Heart left ventricle (tissue), 16 donors: ENCODE measurements at regions not wholly inside any gene's neighbourhood (a gene's known extent, or its start where the extent isn't known, plus 50 kb on each side); places are given as distances from the start of the nearest gene placed in this dataset.

Source experiments
- ATAC-seq, 4 donors: fragments of 200-7000 bp; cut with Tn5 transposase; one replicate each; pipeline ENCODE4 v1.9.1; 2020 to 2022; ENCODE audit warnings: moderate library complexity in 4 of 4, mild to moderate bottlenecking in 3 of 4, moderate number of reproducible peaks in 1 of 4
- DNase-seq, 5 donors: peaks; one replicate each; pipeline ENCODE4 v3.0.0-alpha.2; 2020
- H3K27ac ChIP-seq, 12 donors: fragments of 200-600 bp; sonication (generic) in 4 of 12; one replicate each; pipeline versions ENCODE4 v1.5.0 to v1.8.0; 2016 to 2022; ENCODE audit warnings: mild to moderate bottlenecking in 2 of 12
- H3K27me3 ChIP-seq, 9 donors: fragments of 200-600 bp; sonication (generic) in 2 of 9; one replicate each; pipeline versions ENCODE4 v1.5.1 to v1.8.0; 2016 to 2022; ENCODE audit warnings: mild to moderate bottlenecking in 3 of 9
- H3K36me3 ChIP-seq, 9 donors: fragments of 200-600 bp; sonication (generic) in 2 of 9; one replicate each; pipeline versions ENCODE4 v1.5.0 to v1.8.0; 2018 to 2022; ENCODE audit warnings: mild to moderate bottlenecking in 2 of 9
- H3K4me1 ChIP-seq, 12 donors: fragments of 200-600 bp; sonication (generic) in 4 of 12; one replicate each; pipeline versions ENCODE4 v1.5.0 to v1.8.0; 2016 to 2022; ENCODE audit warnings: mild to moderate bottlenecking in 3 of 12
- H3K4me3 ChIP-seq, 12 donors: fragments of 200-600 bp; sonication (generic) in 4 of 12; one replicate each; pipeline versions ENCODE4 v1.5.0 to v1.8.0; 2017 to 2022; ENCODE audit warnings: mild to moderate bottlenecking in 9 of 12, moderate library complexity in 4 of 12
- H3K9me3 ChIP-seq, 12 donors: fragments of 200-600 bp; sonication (generic) in 4 of 12; one replicate each; pipeline versions ENCODE4 v1.5.0 to v1.8.0; 2016 to 2022; ENCODE audit warnings: mild to moderate bottlenecking in 1 of 12
- POLR2A ChIP-seq, 2 donors: fragments of 450-650 bp; IDR thresholded peaks; one replicate each; pipeline ENCODE4 v1.6.1; 2017; ENCODE audit warnings: antibody characterized with exemption in 2 of 2, mild to moderate bottlenecking in 2 of 2, moderate library complexity in 2 of 2
- WGBS, 4 donors: extraction: QIAGEN DNeasy Blood & Tissue Kit in 2 of 4; methylation state at CpG; one replicate each; pipeline versions ENCODE4 v1.1.5 to v1.1.7; 2013 to 2018; 5-methylcytosine and 5-hydroxymethylcytosine counted together
- intact Hi-C, 10 donors: fragments of 100-400 bp; cut with DNase I; formaldehyde crosslinking; loops; one replicate each; pipeline versions ENCODE4 v1.11.1 to v1.14.2; 2022
- TF ChIP-seq, protein P1 (sequence below), 12 donors: fragments of 200-600 bp; sonication (generic) in 4 of 12; IDR thresholded peaks; one replicate each; pipeline versions ENCODE4 v1.5.0 to v1.8.0; 2018 to 2022; ENCODE audit warnings: antibody characterized with exemption in 12 of 12, mild to moderate bottlenecking in 5 of 12
- donor health status: ischemic (EF 13 %, LVEDD 7.1; RV severe dilation, severe dysfunction).
- donor health status: healthy with polysubstance abuse.
- donor health status: DM: no; HTN: yes; CAD: no.
- donor health status: DM: no; HTN: no; CAD: no.
- donor health status: ischemic (EF 25% LVEDD 6.9; RV normal size, moderate dysfunction).
- donor health status: ischemic (EF 25% LVEDD 5.7; RV mildly dilated, moderate dysfunction).
- donor health status: healthy.
- donor health status: DM: yes; HTN: yes; CAD: no.
- donor health status: ischemic (EF 35%, LVEDD 5.7; RV mildly dilated, moderate dysfunction).
- donor health status: nonischemic (EF 11% LVEDD 7.7; RV severe dilation, severe dysfunction).
- donor health status: DM: yes; HTN: yes; CAD: no.
- donor health status: PGD.
- donor health status: ischemic (EF 29% LVEDD 5.4; RV normal size, mild dysfunction).
- donor health status: nonischemic (EF 23%, LVEDD 6.1; RV moderate dilation, normal function).

DNA sequence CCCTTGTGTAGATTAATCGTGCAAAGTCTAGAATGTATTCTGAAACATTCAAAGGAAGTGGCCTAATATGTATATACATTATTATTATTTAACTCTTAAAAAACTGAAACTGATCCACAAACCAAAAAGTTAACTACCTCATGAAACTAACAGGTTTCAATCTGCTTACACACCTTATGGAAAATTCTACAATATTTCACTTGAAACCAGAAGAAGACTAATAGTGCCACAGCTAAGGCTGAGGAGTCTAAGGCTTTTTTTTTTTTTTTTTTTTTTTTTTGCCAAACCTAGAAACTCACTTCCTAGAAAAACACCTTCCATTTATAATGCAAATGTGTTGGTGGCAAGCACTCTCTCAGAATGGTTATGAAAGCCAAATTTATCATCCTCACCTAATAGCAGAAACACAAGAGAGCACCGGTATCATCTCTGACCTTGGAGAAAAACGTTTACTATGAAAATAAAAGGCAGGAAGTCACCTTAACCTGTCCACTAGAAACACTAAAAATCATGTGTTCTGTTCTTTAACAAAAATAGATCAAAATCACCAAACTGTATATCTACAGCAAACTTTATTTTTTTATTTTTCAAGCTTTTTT lies 586.1 kb downstream of the FRK start:
- no peaks in the 10 kb centered on the region for H3K36me3 ChIP-seq
- WGBS, 4 donors = 55 to 69% (median 64%) methylated on average over 3 of the region's 3 CpGs
- no peak overlapping the region for H3K27ac ChIP-seq
- DNase-seq (no peak), ATAC-seq (no peak)
- H3K4me3 ChIP-seq = no peak overlapping the region
- intact Hi-C loops = no loop called here
- H3K4me1 ChIP-seq = no peaks in the 10 kb centered on the region
- peaks cover 0 to 9% (median 0%) of the 10 kb centered on the region in 12 donors for H3K9me3 ChIP-seq
- H3K27me3 ChIP-seq = no peaks in the 10 kb centered on the region
- TF ChIP-seq, protein P1, sequence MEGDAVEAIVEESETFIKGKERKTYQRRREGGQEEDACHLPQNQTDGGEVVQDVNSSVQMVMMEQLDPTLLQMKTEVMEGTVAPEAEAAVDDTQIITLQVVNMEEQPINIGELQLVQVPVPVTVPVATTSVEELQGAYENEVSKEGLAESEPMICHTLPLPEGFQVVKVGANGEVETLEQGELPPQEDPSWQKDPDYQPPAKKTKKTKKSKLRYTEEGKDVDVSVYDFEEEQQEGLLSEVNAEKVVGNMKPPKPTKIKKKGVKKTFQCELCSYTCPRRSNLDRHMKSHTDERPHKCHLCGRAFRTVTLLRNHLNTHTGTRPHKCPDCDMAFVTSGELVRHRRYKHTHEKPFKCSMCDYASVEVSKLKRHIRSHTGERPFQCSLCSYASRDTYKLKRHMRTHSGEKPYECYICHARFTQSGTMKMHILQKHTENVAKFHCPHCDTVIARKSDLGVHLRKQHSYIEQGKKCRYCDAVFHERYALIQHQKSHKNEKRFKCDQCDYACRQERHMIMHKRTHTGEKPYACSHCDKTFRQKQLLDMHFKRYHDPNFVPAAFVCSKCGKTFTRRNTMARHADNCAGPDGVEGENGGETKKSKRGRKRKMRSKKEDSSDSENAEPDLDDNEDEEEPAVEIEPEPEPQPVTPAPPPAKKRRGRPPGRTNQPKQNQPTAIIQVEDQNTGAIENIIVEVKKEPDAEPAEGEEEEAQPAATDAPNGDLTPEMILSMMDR (IDR thresholded peaks at IDR 0.05) = no peak
- TF ChIP-seq POLR2A (IDR thresholded peaks at IDR 0.05) = no peak

DNA sequence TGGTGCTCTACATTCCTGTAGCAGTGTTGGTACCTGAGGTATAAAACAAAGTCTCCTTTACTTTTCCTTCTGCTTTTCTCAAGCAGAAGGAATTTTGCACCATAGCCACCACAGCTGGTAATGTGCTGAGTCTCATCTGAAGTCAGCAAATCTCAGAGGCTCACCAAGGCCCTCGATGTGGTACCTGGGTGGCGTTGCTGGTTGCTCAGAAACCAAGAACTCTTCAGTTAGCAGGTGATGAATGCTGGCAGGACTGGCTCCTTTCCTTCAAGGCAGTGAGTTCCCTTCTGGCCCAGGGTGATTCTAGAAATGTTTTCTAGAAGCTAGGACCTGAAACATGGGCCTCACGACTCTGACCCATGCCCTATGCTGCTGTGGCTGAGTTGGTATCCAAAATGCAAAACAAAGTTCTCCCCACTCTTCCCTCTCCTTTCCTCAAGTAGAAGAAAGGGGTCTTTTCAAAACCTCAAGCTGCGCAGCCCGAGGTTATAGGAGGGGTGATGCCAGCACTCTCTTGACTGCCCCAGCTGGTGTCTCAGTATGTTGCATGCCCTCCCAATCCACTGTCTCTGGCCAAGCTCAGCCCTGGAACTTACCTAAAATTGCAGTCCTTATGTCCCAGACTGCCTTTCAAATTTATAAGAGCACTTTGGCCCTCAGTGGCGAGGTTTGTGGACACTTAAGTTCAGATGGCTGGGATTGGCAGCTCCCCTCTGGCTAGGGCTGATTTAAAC lies 592.3 kb downstream of the FRK start:
- TF ChIP-seq, protein P1 (IDR thresholded peaks at IDR 0.05) = no peak
- TF ChIP-seq POLR2A (IDR thresholded peaks at IDR 0.05) = no peak
- H3K27ac ChIP-seq = no peak overlapping the region
- DNase-seq = no peak
- no peak overlapping the region for H3K4me3 ChIP-seq
- ATAC-seq = no peak
- no peaks in the 10 kb centered on the region for H3K4me1 ChIP-seq
- H3K27me3 ChIP-seq = no peaks in the 10 kb centered on the region
- intact Hi-C loops = no loop called here
- WGBS, 4 donors = 73 to 80% (median 76%) methylated on average over 6 of the region's 6 CpGs
- no peaks in the 10 kb centered on the region for H3K36me3 ChIP-seq
- H3K9me3 ChIP-seq = peaks cover 0 to 15% (median 0%) of the 10 kb centered on the region in 12 donors

DNA sequence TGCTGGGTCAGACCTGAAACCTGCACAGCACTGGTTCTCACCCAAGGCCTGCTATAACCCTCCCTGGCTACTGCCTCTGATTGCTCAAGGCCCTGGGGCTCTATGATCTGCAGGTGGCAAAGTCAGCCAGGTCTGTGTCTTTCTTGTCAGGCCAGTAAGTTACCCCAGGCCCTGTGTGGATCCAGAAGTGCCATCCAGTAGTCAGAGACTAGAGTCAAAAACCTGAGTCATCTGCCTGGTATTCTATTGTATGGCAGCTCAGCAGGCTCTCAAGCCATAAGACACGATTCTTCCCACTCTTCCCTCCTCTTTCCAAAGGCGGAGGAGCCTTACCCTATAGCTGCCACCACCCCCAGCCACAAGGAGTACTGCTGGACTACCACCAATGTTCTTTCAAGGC lies 593.0 kb downstream of the FRK start:
- Histone ChIP-seq H3K4me3 (no peak overlapping the region), H3K9me3 (peaks cover 0 to 15% (median 0%) of the 10 kb centered on the region in 12 donors), H3K36me3 (no peaks in the 10 kb centered on the region), H3K27ac (no peak overlapping the region), H3K27me3 (no peaks in the 10 kb centered on the region), H3K4me1 (no peaks in the 10 kb centered on the region)
- TF ChIP-seq POLR2A (IDR thresholded peaks at IDR 0.05) = no peak
- TF ChIP-seq, protein P1 (IDR thresholded peaks at IDR 0.05) = no peak
- DNase-seq = no peak
- 75 to 94% (median 77%) methylated on average over 2 of the region's 2 CpGs for WGBS, 4 donors
- intact Hi-C loops = no loop called here
- no peak for ATAC-seq

DNA sequence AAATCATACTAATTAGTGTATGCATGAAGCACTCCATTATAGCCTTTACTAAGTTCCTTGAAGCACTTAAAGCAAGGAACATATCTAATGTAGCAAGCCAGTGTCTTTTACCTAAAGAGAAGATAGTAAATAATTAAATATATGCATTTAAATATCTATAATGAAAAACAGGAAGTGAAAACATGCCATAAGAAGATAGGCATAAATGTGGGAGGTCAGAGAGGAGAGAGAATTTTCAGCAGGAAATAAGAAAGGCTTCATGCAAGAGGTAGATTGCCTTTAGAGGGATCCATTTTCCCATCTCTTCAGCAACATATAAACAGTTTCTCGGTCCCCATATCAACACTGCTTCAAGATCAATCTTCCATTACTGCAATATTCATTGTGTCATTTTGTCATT lies 599.8 kb downstream of the FRK start:
- Histone ChIP-seq H3K9me3 (peaks cover 0 to 5% (median 0%) of the 10 kb centered on the region in 12 donors), H3K27me3 (no peaks in the 10 kb centered on the region), H3K4me1 (no peaks in the 10 kb centered on the region), H3K27ac (no peak overlapping the region), H3K36me3 (no peaks in the 10 kb centered on the region), H3K4me3 (no peak overlapping the region)
- TF ChIP-seq POLR2A (IDR thresholded peaks at IDR 0.05) = no peak
- TF ChIP-seq, protein P1 (IDR thresholded peaks at IDR 0.05) = no peak
- no peak for DNase-seq
- ATAC-seq = no peak
- WGBS, 4 donors = 81 to 88% (median 87%) methylated on average over 1 of the region's 1 CpG
- intact Hi-C loops = no loop called here
